Neural cell (in vitro differentiated cells): ENCODE measurements at regions not wholly inside any gene's neighbourhood (a gene's known extent, or its start where the extent isn't known, plus 50 kb on each side); places are given as distances from the start of the nearest gene placed in this dataset.
"Not testable (repeated sequence)": the region's sequence is repeated elsewhere in the genome, so short reads cannot be mapped to it uniquely, and the experiment has no call there.

ENCODE experiments used
- EP300 ChIP-seq: fragments of 450-650 bp; conservative IDR thresholded peaks from 2 replicates; pipeline ENCODE4 v1.6.1; 2014; ENCODE audit warnings: antibody characterized with exemption, mild to moderate bottlenecking, moderate library complexity; ENCODE audit not compliant: poor library complexity, severe bottlenecking
- EZH2 ChIP-seq: fragments of 200-600, 300-800 bp; shearing (Covaris generic), sonication (generic); IDR thresholded peaks from 2 replicates; pipeline ENCODE4 v1.6.1; 2014; ENCODE audit warnings: antibody characterized with exemption, low read length, borderline replicate concordance, mild to moderate bottlenecking; ENCODE audit not compliant: insufficient read depth, poor library complexity, severe bottlenecking
- MXI1 ChIP-seq: fragments of 450-650 bp; conservative IDR thresholded peaks from 2 replicates; pipeline ENCODE4 v1.6.1; 2014; ENCODE audit warnings: antibody characterized with exemption, mild to moderate bottlenecking; ENCODE audit not compliant: poor library complexity, severe bottlenecking
- POLR2AphosphoS5 ChIP-seq: IDR thresholded peaks from 2 replicates; pipeline ENCODE4 v1.6.1; 2012
- RAD21 ChIP-seq: fragments of 450-650 bp; conservative IDR thresholded peaks from 2 replicates; pipeline ENCODE4 v1.6.1; 2014; ENCODE audit warnings: antibody characterized with exemption, mild to moderate bottlenecking, moderate library complexity
- SMC3 ChIP-seq: fragments of 450-650 bp; conservative IDR thresholded peaks from 2 replicates; pipeline ENCODE4 v1.6.1; 2014; ENCODE audit warnings: antibody characterized with exemption, mild to moderate bottlenecking, moderate library complexity; ENCODE audit not compliant: poor library complexity
- TF ChIP-seq, protein P1 (sequence below): fragments of 450-650 bp; IDR thresholded peaks from 2 replicates; pipeline ENCODE4 v1.5.1; 2014; ENCODE audit warnings: antibody characterized with exemption, mild to moderate bottlenecking, moderate library complexity; ENCODE audit not compliant: poor library complexity, severe bottlenecking

GRCh38 chr2:91564700-91565099 is 2873.2 kb downstream of the RPIA start:
- not testable (repeated sequence) for TF ChIP-seq RAD21, SMC3, POLR2AphosphoS5, EZH2, EP300, MXI1
- TF ChIP-seq, protein P1, sequence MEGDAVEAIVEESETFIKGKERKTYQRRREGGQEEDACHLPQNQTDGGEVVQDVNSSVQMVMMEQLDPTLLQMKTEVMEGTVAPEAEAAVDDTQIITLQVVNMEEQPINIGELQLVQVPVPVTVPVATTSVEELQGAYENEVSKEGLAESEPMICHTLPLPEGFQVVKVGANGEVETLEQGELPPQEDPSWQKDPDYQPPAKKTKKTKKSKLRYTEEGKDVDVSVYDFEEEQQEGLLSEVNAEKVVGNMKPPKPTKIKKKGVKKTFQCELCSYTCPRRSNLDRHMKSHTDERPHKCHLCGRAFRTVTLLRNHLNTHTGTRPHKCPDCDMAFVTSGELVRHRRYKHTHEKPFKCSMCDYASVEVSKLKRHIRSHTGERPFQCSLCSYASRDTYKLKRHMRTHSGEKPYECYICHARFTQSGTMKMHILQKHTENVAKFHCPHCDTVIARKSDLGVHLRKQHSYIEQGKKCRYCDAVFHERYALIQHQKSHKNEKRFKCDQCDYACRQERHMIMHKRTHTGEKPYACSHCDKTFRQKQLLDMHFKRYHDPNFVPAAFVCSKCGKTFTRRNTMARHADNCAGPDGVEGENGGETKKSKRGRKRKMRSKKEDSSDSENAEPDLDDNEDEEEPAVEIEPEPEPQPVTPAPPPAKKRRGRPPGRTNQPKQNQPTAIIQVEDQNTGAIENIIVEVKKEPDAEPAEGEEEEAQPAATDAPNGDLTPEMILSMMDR = not testable (repeated sequence)
